ENCODE measurements at regions not wholly inside any gene's neighbourhood (a gene's known extent, or its start where the extent isn't known, plus 50 kb on each side); places are given as distances from the start of the nearest gene placed in this dataset.
"Not testable (repeated sequence)": the region's sequence is repeated elsewhere in the genome, so short reads cannot be mapped to it uniquely, and the experiment has no call there.

DNA sequence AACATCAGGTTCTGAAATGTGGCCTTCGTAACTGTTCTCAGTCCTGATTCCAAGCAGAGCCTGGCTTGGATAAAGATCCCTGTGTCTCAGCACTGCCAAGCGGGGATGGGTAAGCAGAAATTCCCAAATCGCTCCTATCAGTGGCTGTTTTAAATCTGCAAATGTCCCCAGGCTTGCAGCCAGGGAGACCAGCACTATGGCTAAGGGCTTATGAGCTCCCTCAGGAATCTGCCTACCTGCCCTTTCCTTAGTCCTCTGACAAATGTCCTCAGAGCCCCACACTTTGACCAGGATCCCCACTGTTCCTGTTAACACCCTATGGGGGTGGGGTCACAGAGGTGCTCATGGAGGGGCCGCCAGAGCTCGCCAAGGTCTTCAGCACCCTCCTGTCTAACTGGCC lies 1062.8 kb downstream of the UQCRFS1 start:
- DNase-seq (ENCODE audit: low read depth) = no peak

DNA sequence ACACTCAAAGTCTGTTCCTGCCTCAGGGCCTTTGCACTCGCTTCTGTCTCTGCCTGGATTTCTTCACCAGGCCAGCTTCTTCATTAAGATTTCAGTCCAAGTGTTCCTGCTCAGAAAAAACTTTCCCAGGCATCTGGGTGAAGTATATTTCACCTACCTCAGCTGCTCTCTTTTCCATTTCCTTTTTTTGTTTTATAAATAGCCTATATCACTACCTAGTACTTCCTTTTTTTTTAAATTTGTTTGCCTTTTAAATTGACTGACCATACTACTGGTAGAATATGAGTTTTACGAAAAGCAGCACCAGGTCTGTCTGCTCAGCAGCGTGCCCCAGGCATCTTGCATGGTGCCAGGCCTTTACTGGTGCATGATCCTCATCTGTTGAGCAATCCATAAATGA lies 1064.4 kb downstream of the UQCRFS1 start:
- no peak for DNase-seq (ENCODE audit: low read depth)

DNA sequence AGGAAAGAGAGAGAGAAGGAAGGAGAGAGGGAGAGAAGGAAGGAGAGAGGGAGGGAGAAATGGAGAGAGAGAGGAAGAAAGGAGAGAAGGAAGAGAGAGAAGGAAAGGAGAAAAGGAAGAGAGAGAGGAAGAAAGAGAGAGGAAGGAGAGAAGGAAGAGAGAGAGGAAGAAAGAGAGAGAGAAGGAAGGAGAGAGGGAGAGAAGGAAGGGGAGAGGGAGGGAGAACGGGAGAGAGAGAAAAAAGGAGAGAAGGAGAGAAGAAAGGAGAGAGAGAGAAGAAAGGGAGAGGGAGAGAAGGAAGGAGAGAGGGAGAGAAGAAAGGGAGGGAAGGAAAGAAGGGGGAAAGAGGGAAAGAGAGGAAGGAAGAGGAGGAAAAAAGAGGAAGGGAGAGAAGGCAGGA lies 1070.7 kb downstream of the UQCRFS1 start:
- DNase-seq (ENCODE audit: low read depth) = no peak

DNA sequence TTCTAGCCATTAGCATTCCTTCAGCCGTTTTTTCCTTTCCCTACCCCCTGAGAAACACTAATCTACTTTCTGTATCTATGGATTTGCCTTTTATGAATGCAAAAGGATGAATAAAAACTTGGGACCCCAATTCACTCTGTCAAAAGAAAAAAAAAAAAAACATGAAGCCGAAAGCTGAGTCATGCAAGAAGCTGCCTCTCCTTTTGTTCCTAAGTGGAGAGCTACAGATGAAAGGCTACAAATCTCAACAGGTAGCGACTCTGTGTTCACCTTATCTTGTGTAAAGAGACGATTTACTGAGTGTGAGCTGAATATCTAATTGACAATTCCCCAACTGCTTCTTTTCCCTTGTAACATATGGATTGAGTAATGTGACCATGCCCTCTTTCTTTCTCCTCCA lies 1072.8 kb downstream of the UQCRFS1 start:
- DNase-seq (ENCODE audit: low read depth) = no peak

DNA sequence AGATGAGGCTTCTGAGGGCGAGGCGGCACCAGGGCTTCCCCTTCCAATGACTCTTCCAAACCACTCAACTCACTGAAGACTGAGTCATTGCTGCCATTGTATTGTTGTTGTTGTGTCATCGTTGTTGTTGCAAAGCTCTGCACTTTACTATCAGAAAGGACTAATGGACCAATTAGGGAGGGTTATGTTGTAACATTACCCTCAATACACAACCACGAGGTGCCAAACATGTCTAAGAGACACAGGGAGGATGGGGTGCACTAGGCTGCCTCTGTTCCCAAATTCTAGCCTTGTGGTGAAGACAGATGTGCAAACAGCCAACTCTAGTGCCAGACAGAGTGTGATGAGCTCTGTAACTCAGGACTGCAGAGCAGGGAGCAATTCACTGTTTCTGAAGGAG lies 1075.2 kb downstream of the UQCRFS1 start:
- DNase-seq (ENCODE audit: low read depth) = no peak

DNA sequence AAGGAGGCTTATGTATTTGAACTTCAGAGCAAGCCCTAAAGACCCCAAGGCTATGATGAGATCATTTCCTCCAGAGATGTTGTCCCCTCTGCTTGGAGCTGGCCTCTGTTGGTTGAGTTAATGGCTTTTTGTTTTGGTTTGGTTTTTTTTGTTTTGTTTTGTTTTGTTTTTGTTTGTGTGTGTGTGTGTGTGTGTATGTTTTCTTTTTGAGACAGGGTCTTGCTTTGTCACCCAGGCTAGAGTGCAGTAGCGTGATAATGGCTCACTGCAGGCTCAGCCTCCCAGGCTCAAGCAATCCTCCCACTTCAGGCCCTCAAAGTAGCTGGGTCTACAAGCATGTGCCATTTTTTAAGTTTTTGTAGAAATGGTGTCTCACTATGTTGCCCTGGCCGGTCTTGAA lies 1076.2 kb downstream of the UQCRFS1 start:
- no peak for DNase-seq (ENCODE audit: low read depth)

DNA sequence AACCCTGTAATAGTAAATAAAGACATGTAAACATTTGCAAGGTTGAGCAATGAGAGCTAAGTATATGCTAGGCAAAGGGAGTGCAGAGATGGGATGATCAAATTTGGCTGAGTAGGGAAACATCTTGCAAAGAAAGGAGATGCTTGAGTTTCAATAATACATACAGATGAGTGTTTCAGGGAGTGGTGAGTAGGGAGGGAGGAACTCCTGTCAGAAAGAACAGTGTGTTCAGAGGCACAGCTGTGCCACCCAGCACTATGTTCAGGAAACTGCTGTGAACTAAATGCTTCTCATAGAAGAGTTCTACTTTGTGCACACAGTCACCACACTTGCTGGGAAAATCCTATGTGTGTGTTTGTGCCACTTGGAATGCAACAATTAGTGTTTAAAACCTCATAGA lies 1077.1 kb downstream of the UQCRFS1 start:
- no peak for DNase-seq (ENCODE audit: low read depth)

DNA sequence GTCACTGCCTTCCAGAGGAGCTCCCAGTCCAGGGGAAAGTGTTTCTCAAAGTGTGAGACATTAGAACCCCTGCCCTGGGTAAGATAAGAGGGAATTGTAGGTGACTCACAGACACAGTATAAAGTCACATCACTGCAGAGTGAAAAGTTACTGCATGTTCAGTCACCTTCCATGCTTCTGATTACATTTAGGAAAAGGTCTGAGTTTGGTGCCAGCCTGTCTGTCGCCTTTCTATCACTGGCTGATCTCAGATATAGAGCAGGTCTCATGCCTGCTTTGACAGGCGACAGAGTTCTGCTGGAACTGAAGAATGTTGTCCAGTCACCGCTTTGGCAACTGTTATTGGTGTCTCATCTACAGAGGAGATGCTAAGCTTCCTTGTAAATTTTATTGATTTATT lies 1078.6 kb downstream of the UQCRFS1 start:
- no peak for DNase-seq (ENCODE audit: low read depth)

DNA sequence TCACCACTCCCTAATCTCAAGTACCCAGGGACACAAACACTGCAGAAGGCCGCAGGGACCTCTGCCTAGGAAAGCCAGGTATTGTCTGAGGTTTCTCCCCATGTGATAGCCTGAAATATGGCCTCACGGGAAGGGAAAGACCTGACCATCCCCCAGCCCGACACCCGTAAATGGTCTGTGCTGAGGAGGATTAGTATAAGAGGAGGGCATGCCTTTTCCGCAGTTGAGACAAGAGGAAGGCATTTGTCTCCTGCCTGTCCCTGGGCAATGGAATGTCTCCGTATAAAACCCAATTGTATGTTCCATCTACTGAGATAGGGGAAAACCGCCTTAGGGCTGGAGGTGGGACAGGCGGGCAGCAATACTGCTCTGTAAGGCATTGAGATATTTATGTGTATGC lies 1082.1 kb downstream of the UQCRFS1 start:
- not testable (repeated sequence) for DNase-seq (ENCODE audit: low read depth)

DNA sequence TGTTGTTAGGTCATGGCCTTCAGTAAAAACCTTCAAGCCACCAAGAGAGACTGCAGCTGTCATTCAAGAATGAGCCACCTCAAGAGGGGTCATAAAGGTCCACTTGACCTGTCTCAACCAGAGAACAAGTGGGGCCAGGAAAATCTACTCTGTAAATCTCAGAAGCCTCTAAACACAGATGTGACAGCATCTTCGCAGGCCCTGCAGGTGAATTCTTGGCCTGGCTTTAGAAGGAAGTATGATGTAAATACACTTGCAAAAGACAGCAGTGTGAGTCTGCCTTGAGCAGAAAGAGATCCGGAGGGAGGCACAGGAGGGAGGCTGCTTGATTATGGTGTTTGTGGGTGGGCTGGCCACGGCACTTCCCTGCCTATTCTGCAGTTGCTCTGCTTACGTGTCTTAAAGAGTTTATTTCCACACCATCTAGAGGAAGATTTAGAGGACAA lies 1082.9 kb downstream of the UQCRFS1 start:
- no peak for DNase-seq (ENCODE audit: low read depth)

DNA sequence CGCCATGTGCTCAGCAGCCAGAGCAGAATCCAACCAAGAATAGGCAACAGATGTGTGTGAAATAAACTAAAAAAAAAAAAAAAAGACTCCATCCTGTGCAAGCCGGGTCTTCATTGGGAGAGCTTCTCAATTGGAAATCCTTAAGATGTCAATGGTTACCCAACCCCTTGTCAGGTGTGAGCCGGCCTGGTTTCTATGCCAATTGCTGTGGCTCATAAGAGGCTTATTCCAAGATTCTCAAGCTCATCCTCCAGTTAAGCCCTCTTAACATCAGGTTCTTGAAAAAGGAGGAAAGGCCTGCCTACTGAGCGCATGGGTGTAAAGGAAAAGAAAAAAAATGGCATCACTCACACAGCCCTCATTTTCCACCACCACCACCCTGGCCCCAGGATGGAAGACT lies 1084.6 kb downstream of the UQCRFS1 start:
- no peak for DNase-seq (ENCODE audit: low read depth)

DNA sequence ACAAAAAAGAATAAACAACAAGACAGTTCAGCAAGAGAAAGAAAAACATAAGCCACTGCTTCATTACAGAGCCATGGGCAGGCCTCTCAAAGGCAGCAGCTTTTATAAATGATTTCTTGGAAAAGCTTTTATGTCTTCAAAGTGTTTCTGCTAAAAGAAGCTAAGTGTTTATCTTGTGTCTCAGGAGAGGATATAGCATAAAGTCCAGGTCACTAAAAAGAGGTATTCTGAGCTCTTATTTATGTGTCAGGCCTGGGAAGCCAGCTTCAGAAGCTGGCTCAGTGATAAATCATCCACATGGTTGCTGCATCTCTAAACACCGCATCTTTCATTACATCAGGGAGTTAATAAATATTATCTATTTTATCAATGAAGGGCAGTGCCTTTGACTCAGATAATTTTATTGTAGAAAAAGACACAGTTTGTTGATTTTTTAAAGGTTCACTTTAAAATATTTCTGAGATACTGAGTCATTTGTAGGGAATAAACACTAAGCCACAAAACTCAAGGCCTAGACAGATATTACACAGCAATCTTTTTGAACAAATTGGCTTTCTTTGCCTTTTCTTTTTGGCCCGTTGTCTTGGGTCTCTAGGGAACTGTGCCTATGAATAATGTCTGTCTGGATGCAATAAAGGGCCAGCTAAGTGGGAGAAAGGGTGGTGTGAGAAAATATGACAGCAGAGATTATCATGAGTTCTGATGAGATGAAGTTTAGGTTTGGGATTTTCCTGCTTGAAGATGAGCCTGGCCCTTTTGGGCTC lies 1086.6 kb downstream of the UQCRFS1 start:
- no peak for DNase-seq (ENCODE audit: low read depth)

DNA sequence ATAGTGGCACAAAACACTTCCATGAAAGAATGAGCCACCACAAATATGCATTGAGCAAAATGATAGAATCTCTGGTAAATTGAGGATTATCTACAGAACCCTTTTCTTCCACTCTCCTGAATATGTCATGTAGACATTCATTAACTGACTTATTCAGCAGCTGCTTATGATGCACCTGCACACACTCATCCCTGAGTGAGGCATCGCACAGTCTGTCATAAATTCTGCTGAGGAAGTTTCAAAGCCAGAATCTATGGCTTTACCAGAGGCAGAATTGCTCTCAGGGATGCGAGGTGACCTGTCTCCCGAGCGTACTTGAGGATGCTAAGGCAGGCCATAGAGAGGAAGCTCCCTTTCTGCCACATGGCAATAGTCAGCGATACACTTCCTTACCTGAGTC lies 1090.2 kb downstream of the UQCRFS1 start:
- DNase-seq (ENCODE audit: low read depth) = no peak

DNA sequence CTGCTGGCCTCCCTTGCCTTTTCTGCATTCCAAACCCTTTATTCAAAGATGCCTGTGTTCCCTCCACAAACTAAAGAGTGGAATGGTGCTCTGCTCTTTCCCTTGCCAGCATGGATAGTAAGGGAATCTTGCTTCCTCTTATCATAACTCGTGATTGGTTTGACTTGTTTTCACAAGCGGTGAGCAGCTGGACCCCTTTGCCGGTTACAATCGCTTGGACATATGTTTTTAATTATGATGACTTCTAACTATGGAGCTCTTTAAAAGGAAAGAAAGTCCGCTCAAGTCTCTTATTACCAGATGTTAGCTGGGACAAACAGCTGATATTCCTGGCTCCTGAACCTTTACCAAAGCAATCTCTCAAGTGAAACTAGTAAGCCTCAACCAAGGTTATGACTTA lies 1094.7 kb downstream of the UQCRFS1 start:
- no peak for DNase-seq (ENCODE audit: low read depth)

DNA sequence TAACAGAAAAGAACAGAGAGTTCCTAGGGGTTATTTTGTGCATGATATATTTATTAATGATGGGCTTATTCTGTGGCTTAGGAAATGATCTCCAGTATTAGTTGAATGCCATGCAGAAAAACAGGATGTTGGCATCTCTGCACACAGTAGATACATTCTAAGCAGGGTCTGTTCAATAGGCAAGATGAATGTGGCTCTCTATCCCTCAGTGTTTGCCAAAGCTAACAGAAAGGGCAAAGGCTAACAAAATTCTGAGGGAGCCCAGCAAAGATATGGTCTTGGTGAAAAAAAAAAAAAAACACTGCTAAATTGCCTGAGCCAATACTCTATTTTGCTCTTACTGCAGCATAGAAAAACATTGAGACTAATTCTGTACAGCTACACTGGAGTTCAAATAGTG lies 1095.8 kb downstream of the UQCRFS1 start:
- no peak for DNase-seq (ENCODE audit: low read depth)

DNA sequence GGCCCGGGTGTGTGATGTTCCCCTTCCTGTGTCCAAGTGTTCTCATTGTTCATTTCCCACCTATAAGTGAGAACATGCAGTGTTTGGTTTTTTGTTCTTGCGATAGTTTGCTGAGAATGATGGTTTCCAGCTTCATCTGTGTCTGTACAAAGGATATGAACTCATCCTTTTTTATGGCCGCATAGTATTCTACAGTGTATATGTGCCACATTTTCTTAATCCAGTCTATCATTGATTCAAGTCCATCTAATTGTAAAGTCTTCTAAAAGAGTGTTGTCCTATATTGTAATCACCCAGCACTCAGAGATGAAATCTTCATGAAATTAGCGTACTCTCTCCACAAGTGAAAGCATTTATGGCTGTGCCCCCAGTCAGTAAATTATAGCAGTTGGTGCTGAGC lies 1096.6 kb downstream of the UQCRFS1 start:
- not testable (repeated sequence) for DNase-seq (ENCODE audit: low read depth)

DNA sequence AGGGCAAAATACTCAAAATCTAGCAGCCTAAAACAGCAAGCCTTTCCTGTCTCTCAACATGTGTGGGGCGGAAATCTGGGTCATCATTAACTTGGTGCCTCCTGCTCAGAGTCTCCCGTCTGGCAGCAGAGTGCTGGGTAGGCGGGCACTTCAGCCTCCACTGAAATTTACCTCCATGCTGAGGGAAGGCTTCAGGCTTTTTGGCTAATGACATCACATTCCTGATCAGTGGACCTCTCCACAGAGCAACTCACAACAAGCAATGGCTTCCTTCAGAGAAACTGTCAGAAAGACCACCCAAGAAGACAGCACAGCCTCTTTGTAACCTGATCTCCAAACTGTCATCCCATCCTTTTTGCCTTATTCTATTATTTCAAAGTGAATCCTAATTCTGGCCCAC lies 1109.0 kb downstream of the UQCRFS1 start:
- DNase-seq (ENCODE audit: low read depth) = no peak

DNA sequence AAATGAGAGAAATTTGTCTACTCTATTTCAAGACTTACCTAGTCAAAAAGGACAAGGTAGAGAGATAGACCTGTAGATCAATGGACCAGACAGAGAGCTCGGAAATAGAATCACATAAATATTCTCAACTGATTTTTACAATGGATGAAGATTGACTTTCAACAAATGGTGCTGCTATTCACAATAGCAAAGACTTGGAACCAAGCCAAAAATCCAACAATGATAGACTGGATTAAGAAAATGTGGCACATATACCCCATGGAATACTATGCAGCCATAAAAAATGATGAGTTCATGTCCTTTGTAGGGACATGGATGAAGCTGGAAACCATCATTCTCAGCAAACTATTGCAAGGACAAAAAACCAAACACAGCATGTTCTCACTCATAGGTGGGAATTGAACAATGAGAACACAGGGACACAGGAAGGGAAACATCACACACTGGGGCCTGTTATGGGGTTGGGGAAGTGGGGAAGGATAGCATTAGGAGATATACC lies 1128.2 kb downstream of the UQCRFS1 start:
- DNase-seq (ENCODE audit: low read depth) = not testable (repeated sequence)

DNA sequence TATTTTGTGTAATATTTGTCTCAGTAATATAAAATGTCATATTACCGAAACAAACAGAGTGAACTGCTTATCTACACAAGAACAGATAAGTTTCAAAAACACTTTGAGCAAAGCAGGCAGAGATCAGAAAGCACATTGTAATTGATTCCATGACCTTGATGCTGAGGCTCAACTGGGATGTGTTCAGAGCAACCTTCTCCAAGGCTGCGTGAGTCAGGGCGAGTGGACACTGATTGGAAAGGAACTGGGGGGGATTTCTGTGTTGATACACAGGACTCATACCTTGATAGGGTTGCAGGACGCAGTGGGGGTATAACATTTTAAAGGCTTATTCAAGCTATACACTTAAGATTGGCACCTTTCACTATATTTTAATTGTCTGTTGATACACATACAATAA lies 1136.3 kb downstream of the UQCRFS1 start:
- no peak for DNase-seq (ENCODE audit: low read depth)

DNA sequence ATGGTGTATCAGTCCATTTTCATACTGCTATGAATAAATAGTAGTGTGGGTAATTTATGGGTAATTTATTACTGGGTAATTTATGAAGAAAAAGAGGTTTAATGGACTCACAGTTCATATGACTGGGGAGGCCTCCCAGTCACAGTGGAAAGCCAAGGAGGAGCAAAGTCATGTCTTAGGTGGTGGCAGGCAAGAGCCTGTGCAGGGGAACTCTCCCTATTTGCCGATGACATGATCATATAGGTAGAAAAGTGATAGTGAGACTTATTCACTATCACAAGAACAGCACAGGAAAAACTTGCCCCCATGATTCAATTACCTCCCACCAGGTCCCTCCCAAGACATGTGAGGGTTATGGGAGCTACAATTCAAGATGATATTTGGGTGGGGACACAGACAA lies 1137.7 kb downstream of the UQCRFS1 start:
- no peak for DNase-seq (ENCODE audit: low read depth)

DNA sequence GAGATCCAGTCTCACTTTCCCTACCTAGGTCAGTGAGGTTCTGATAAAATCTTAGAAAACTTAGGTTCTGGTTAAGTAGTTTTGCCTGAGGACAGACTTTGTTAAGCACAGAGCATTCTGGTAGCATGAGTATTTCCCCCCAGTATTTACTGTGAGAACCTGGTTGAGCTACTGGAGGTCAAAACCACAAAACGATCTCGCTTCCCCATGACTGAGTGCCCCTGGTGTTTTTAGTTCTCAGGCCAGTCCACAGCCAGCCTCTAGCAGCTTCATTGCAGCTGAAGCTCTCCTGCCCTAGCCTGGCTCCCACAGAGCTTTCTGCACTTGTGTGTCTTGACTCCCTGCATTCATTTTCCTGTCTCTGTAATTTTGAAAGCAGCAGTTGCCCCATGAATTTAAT lies 1138.2 kb downstream of the UQCRFS1 start:
- DNase-seq (ENCODE audit: low read depth) = no peak

DNA sequence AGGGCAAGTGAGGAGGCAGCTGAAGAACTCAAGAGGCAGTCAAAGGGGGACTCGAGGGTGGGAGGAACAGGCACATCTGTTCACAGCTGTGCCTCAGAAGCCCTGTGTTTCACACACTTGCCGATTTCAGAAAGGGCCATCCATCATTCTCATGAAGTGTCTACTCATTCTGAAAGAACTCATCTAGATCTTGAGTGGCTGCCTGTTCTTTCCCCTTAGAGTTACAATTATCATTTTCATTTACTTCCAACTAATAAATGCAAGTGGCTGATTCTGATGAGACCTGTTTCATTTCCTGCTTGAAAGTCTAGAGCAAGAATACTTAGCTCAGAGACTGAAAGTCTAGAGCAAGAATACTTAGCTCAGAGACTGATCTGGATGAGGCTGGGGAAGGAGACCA lies 1145.1 kb downstream of the UQCRFS1 start:
- no peak for DNase-seq (ENCODE audit: low read depth)

DNA sequence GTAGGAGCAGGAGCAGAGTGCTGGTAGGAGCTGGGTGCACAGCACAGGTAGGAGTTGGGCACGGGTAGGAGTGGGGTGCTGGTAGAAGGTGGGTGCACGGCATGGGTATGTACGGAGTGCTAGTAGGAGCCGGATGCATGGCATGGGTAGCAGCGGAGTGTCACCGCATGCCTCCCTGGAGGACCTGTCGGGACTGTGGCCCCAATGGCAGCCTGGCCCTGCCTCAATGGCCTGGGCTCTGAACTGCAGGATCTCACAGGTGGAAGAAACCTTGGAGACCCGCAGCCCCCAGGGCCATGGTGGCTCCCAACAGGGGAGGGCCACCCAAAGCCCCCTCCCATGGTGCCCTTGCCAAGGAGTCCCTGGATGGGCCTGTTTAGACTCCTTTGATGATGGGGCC lies 1146.0 kb downstream of the UQCRFS1 start:
- no peak for DNase-seq (ENCODE audit: low read depth)

DNA sequence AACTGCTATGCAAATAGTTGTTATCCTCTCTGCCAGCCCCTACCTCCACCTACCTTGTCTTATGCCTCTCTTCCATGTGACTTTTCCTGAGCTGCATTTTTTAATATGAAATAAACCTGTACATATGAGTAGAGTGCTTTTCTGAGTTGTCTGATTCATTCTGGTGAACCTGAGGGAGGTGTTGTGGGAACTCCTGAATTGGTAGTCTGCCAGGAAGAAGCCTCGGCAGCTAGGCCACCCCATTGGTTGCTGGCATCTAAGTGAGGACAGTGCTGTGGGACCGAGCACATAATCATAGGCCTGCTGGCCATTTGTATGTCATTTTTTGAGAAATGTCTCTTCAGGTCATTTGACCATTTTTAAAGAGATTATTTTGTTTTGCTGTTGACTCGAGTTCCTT lies 1146.8 kb downstream of the UQCRFS1 start:
- DNase-seq (ENCODE audit: low read depth) = no peak

Data from activated T-helper 9 cell treated with anti-CD3 and anti-CD28 coated beads, Interleukin-2, amount 50 U/mL, for 16 hours (primary cell).